ENCODE measurements at regions not wholly inside any gene's neighbourhood (a gene's known extent, or its start where the extent isn't known, plus 50 kb on each side); places are given as distances from the start of the nearest gene placed in this dataset.
A peak's percentile ranks its signal among the peaks of the same experiment; 100 is the strongest.

- H3K27me3 ChIP-seq (ENCODE audit: control insufficient read depth, insufficient read depth, low read length), result no peaks in the 10 kb centered on the region
- TF ChIP-seq CTCF (IDR thresholded peaks at IDR 0.05; ENCODE audit: insufficient read depth, low read length, poor library complexity, severe bottlenecking), result no peak
Measured at GRCh38 chr7:25946181-25946580, 205.8 kb upstream of the NFE2L3 start.

DNA sequence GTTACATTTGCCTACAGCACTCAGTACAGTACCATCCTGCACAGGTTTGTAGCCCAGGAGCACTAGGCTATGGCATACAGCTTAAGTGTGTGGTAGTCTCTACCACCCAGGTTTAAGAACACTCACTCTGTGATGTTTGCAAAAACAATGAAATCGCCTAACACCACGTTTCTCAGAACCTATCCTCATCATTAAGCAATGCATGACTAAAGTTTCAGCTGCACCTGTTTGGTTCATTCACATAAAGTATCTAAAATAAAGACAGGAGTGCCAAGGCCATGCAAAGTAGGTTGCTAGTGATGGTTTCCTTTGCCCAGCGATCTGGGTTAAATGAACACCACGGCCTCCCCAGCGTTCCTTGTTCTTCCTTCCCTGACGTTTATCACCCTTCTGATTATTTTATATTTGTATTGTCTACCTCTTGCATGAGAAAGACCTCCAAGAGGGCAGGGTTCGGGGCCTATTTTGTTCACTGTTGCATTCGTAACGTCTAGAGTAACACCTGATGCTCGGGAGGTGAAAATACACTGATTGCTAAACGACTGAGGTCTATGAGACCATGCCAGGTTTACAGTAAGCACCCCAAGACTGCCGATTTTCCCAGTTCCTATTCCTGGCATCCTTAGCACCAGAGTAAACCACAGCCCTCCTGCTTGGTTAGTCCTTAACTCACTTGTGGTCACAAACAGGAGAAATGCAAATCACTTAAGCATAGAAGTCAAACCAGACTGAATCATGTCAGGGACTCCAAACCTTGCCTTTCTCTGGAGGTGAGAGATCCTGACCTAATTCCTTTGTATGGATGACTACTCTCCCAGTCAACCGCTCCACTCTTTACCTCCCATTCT lies 204.1 kb upstream of the NFE2L3 start:
- DNase-seq (ENCODE audit: low read depth), result peak; percentile 45
- TF ChIP-seq CTCF (IDR thresholded peaks at IDR 0.05; ENCODE audit: insufficient read depth, low read length, poor library complexity, severe bottlenecking), result no peak
- H3K4me3 ChIP-seq (ENCODE audit: low read depth, low read length), result no peak overlapping the region
- H3K36me3 ChIP-seq (ENCODE audit: control insufficient read depth, insufficient read depth, low read length), result no peaks in the 10 kb centered on the region
- H3K27me3 ChIP-seq (ENCODE audit: control insufficient read depth, insufficient read depth, low read length), result no peaks in the 10 kb centered on the region

More at GRCh38 chr7:25946181-25946580, 205.8 kb upstream of the NFE2L3 start:
- Histone ChIP-seq H3K36me3 (ENCODE audit: control insufficient read depth, insufficient read depth, low read length) (no peaks in the 10 kb centered on the region), H3K4me3 (ENCODE audit: low read depth, low read length) (no peak overlapping the region)
- DNase-seq (ENCODE audit: low read depth), result no peak

GRCh38 chr7:25949736-25950487 lies 202.1 kb upstream of the NFE2L3 start:
- Histone ChIP-seq H3K27me3 (ENCODE audit: control insufficient read depth, insufficient read depth, low read length) (no peaks in the 10 kb centered on the region), H3K4me3 (ENCODE audit: low read depth, low read length) (peak overlapping the region; percentile 51), H3K36me3 (ENCODE audit: control insufficient read depth, insufficient read depth, low read length) (no peaks in the 10 kb centered on the region)
- no peak for DNase-seq (ENCODE audit: low read depth)
- TF ChIP-seq CTCF (IDR thresholded peaks at IDR 0.05; ENCODE audit: insufficient read depth, low read length, poor library complexity, severe bottlenecking), result no peak

GRCh38 chr7:25950488-25951413 lies 201.2 kb upstream of the NFE2L3 start:
- Histone ChIP-seq H3K36me3 (ENCODE audit: control insufficient read depth, insufficient read depth, low read length) (no peaks in the 10 kb centered on the region), H3K4me3 (ENCODE audit: low read depth, low read length) (peak overlapping the region; percentile 51), H3K27me3 (ENCODE audit: control insufficient read depth, insufficient read depth, low read length) (no peaks in the 10 kb centered on the region)
- TF ChIP-seq CTCF (IDR thresholded peaks at IDR 0.05; ENCODE audit: insufficient read depth, low read length, poor library complexity, severe bottlenecking), result no peak
- DNase-seq (ENCODE audit: low read depth), result peak; percentile 43

- DNase-seq (ENCODE audit: low read depth), result no peak
- Histone ChIP-seq H3K4me3 (ENCODE audit: low read depth, low read length) (peak overlapping the region; percentile 51), H3K27me3 (ENCODE audit: control insufficient read depth, insufficient read depth, low read length) (no peaks in the 10 kb centered on the region), H3K36me3 (ENCODE audit: control insufficient read depth, insufficient read depth, low read length) (no peaks in the 10 kb centered on the region)
- TF ChIP-seq CTCF (IDR thresholded peaks at IDR 0.05; ENCODE audit: insufficient read depth, low read length, poor library complexity, severe bottlenecking), result no peak
Measured at GRCh38 chr7:25951414-25952260, 200.4 kb upstream of the NFE2L3 start.
